OCI-LY7 (cell line): ENCODE measurements at regions not wholly inside any gene's neighbourhood (a gene's known extent, or its start where the extent isn't known, plus 50 kb on each side); places are given as distances from the start of the nearest gene placed in this dataset.

Source experiments
- EZH2phosphoT487 ChIP-seq: fragments of 200-600 bp; sonication (generic); IDR thresholded peaks from 2 replicates; pipeline ENCODE4 v1.6.1; 2018; ENCODE audit warnings: low read depth, borderline replicate concordance, mild to moderate bottlenecking, mixed run types, antibody characterized with exemption, low read length, moderate library complexity, mixed read lengths
- TF ChIP-seq, protein P1 (sequence below): fragments of 200-600 bp; sonication (generic); conservative IDR thresholded peaks from 2 replicates; pipeline ENCODE4 v1.5.1; 2014; ENCODE audit warnings: mild to moderate bottlenecking, antibody characterized with exemption, low read length, moderate library complexity, mixed read lengths

DNA sequence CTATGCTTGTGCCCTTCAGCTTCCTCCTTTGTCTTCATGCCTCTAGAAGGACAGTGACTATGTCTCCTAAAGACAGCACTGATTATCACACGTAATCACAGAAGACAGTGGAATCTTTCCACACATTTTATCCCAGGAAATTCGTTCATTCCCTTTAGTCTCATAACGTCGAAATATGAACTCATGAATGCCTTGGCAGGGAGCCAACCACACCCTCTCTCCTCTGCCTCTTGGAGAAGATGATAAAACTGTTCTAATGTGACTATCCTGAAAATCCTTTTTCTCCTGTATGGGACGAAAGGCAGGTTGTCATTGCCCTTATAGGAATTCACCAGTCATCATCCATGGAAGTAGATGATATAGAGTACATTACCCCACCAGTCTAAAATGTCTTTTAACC, 726.6 kb upstream of the FANCL start:
- TF ChIP-seq, protein P1, sequence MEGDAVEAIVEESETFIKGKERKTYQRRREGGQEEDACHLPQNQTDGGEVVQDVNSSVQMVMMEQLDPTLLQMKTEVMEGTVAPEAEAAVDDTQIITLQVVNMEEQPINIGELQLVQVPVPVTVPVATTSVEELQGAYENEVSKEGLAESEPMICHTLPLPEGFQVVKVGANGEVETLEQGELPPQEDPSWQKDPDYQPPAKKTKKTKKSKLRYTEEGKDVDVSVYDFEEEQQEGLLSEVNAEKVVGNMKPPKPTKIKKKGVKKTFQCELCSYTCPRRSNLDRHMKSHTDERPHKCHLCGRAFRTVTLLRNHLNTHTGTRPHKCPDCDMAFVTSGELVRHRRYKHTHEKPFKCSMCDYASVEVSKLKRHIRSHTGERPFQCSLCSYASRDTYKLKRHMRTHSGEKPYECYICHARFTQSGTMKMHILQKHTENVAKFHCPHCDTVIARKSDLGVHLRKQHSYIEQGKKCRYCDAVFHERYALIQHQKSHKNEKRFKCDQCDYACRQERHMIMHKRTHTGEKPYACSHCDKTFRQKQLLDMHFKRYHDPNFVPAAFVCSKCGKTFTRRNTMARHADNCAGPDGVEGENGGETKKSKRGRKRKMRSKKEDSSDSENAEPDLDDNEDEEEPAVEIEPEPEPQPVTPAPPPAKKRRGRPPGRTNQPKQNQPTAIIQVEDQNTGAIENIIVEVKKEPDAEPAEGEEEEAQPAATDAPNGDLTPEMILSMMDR = no peak
- no peak for TF ChIP-seq EZH2phosphoT487
